ENCODE measurements at regions not wholly inside any gene's neighbourhood (a gene's known extent, or its start where the extent isn't known, plus 50 kb on each side); places are given as distances from the start of the nearest gene placed in this dataset.

DNA sequence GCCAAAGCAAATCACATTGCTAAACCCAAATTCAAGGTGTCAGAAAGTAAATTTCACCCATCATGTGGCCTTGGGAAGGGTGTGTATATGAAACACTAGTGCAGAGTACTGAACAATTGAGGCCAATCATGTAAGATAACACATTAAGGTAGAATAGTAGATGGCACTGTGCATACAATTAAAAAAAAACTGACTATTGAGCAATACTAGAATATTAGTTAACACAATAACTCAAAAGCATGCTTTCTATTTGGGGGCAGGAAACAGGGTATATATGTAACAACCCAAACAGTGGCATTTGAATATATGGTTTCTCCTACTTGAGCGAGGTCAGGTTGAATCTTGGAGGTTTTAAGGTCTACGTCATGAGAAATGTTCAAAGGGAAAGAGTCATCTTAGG, 63.0 kb upstream of the DYNLRB2 start:
- TF ChIP-seq CTCF (IDR thresholded peaks at IDR 0.05): no peak
- no peak for TF ChIP-seq POLR2A (IDR thresholded peaks at IDR 0.05)
